ENCODE measurements at regions not wholly inside any gene's neighbourhood (a gene's known extent, or its start where the extent isn't known, plus 50 kb on each side); places are given as distances from the start of the nearest gene placed in this dataset.

- TF ChIP-seq JUND (IDR thresholded peaks at IDR 0.05; ENCODE audit: low read length): 0 out of 2 replicates have a peak, but pooled peaks have one; percentile 53
- TF ChIP-seq PHF8 (conservative IDR thresholded peaks at IDR 0.05; ENCODE audit: low read depth, low read length): no peak
- peak; percentile 71; the same call in 1 of the 2 replicates for TF ChIP-seq ATF2 (IDR thresholded peaks at IDR 0.05; ENCODE audit: low read length)
These were observed 84.3 kb upstream of the SKAP2 start (continued) for GRCh38 chr7:26948617-26949118.
